HG02763 (cell line): ENCODE measurements at regions not wholly inside any gene's neighbourhood (a gene's known extent, or its start where the extent isn't known, plus 50 kb on each side); places are given as distances from the start of the nearest gene placed in this dataset.

ENCODE experiments used
- ATAC-seq: cut with Tn5 transposase; IDR thresholded peaks from one replicate; pipeline ENCODE4 v1.9.1; 2021; ENCODE audit warnings: mild to moderate bottlenecking, moderate library complexity; ENCODE audit not compliant: unreplicated experiment

DNA sequence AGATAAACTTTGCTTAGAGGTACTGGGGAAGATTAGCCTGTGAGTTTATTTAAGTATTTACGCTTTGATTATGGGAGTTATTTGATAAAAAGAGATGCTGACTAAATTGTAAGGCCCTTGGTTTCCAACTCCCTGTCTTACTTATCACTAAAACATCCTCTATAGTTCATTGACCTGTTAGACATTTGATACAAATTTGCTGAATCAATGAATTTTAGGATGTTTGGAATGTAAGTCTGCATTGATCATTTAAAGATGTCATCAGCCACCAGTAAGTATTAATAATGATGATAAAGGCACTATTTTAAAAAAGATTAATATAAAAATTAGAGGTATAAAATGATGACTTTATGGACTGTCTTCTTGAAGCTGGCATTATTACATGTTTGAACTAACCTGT is 340.6 kb downstream of the SPRY1 start:
- ATAC-seq = no peak

DNA sequence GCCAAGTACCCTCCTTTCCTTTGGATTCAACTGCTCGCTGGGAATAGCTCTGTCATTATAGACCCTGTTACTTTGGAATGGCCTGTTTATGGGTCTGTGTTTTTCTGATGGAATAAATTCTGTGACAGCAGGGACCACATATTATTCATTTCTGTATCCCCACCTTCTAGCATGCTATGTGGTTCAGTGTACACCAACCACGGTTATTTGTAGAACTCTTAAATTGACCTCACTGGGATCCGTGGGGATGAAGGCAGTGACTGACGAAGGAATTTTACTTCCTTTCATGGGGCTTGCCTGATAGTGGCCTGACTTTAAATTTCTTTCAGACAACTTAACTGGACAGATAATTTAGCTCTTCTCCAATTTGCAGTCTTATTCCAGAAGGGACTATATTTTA is 343.2 kb downstream of the SPRY1 start:
- no peak for ATAC-seq

DNA sequence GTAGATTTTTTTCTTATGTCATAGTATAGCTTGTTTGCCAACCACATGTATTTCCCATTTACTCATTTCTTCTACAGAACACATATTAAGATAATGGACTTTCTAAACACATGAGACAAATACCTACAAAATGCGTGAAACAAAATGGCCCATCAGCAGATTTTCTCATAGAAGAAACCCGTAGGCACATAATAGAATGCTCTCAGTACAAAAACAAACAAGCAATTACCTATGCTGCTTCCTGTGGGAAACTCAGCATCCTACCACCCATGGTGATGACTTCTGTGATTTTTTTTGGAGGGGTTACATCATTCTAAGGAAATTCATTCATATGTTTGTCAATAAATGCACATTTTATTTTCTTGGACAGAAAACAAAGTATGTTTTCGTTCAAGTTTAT is 343.6 kb downstream of the SPRY1 start:
- ATAC-seq = no peak

DNA sequence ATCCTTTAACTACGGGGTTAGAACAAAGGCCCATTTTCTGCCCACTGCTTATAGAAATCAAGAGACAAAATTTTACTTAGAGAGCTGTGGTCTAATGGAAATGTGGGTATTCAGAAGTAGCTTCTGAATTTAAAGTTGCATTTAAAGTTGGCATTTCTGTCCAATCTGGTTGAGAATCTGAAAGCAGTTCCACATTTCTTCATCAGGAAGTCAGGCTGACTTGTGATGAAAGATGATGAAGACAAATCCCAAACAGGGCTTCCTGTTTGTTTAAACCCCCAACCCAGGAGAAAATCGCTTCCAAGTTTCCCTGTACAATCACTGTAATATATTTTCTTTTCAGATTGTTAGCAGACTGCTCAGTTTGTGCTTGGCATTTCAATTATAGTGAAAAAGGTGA is 345.3 kb downstream of the SPRY1 start:
- ATAC-seq = no peak

DNA sequence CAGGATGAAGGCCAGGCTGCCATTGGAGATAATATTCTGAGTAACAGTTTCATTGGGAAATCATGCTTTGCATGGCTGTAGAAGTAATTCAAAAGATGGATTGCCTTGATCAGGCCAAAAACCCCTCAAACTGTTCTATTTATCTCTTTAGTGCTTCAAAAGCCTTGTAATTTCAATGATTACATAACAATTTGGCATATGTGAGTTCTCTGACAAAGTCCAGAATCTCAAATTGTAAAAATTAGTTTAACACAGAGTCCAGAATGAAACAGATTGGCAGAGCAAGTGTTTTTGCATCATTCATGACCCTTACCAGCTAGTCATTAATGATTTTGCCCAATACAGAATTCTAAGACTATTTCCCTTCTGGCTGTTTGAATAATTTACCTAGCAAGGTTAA is 347.3 kb downstream of the SPRY1 start:
- no peak for ATAC-seq

DNA sequence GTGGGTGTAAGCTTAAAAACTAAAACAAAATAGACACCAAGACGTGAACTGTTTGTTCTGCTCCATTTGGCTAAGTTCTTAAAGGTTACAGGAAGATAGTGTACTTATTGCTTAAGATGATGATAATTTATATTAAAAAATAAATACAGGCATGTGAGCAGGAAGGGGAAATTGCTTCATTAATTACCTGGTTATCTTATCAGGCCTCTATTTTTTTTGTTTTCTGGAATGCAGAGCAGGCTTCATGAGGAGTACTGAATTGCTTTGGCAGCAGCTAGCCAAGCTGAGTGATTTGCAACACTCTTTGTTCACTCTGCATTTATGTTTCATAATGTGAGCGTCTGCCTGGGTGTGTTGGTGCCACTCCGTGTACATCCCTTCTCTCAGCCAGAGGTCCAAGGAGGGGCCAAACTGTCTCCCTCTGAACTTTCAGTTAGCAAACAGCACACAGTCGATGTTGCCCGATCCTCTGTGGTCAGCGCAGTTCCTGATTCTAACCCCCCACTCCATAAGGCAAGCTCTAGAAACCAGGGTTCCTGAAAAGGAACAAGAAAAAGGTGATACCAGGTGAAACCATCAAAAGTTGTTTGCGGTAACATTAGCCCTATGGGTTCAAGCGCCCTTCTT is 348.2 kb downstream of the SPRY1 start:
- ATAC-seq = no peak

DNA sequence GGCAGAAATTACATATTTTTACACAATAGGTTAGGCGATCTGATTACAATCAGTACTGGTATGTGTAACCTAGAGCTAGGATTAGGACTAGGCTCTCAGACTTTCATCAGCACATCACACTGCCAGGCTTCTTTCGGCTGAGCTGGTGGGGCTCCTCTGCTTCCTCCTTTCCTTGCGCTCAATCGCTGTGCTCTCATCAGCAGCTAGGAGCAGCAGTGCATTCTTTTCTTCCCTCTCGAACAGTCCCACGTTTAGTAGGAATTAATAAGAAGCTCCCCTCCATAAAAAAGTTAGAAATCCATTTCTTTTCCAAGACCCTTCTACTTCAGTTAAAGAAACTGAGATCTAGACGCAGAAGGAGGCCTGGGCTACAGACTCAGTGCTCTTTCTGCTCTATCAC is 350.4 kb downstream of the SPRY1 start:
- no peak for ATAC-seq

DNA sequence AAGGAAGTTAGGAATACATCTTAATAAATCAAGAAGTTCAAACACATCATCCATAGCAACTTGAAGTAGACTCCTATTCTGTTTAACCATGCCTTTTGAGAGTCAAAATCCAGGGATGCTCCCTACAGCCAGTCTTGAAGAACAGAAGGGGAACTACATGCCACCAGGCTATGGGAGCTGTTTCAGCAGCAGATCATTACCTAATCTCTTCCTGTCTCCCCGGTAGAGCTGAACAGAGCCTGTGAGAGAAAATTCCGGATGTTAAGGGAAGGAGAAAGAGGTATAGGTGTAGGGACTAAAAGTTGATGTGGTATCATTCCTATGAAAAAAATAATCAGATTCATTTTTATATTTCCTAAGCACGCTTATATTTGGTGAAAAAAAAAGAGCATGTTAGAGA is 352.2 kb downstream of the SPRY1 start:
- no peak for ATAC-seq

DNA sequence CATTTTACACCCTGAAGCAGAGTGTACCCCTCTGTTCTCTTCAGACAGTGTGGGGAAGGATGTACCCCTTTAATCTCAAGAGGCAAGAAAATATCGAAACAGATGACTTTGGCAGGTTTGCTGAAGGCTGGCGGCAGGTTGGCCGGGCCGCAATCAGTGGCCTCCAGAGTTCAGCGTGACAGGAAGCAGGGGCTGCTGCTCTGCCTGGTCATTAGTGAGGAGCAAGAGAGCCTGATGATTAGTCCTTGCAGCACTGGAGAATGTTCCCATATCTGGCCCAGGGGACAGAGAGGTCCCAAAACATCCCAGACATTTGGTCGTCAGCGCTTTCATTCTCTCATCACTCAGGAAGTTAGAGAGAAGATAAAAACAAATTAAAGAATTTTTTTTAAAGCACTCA is 352.8 kb downstream of the SPRY1 start:
- ATAC-seq = no peak

DNA sequence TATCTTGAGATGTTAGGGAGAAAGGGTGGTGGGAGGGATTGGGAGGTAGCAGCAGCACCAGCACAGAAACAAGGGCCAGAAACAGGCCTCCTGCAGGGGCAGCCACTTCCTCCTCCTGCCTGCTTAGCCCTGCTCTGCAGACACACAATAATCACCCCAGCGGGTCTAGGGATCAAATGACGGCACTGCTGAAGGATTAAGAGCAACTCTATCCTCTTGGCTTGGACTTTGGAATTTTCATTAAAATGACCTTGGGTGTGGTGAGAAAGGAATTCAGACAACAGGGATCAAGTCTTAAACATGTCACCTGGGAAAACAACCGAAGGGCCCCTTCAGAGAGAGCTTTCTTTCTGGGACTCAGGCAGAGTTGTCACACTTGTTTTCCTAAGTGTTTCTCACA is 353.4 kb downstream of the SPRY1 start:
- ATAC-seq = no peak

DNA sequence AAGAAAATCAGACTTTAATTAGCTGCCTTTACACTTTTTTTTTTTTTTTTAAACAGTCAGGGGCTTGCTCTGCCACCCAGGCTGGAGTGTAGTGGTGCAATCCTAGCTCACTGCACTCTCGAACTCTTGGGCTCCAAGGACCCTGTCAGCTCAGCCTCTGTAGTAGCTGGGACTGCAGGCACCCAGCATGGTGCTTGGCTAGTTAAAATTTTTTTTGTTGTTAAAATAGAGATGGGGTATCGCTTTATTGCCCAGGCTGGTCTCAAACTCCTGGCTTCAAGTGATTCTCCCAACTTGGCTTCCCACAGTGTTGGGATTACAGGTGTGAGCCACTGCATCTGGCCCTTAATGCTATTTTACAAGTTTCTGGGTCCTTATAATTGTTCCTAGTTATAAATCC is 359.1 kb downstream of the SPRY1 start:
- no peak for ATAC-seq

DNA sequence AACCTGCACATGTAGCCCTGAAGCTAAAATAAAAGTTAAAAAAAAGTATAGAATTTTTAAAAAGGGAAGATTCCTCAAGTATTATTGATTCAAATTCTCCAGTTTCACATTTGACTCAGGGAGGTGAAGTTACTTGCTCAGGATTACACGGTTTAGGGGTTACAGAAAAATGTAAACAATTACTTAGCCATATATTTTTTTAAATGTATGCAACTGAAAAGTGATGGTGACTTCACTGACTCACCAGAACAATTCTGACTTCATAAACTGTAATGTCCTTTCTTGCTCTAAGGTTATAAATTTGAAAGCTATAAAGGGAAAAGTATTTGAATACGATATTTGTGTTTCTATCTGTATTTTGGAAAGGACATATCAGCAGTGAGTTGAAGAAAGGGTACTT is 371.2 kb downstream of the SPRY1 start:
- no peak for ATAC-seq

DNA sequence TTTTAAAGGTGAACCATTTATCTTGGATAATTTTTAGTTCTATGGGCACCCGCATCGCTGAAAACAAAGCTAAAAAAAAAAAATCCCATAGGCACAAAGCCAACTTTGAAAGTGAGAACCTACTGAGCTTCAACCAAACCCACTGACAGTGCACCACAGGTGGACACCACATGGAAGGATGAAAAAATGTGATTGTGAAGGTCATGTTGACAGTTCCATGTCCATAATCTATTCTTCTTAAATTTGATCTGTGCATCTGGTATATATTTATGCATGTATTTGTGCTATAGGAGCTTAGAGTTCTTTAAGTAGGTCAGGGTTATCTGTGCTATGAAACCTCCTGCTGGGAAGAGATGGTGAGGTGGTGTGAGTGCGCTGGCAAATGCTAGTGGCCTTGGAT is 374.3 kb downstream of the SPRY1 start:
- no peak for ATAC-seq

DNA sequence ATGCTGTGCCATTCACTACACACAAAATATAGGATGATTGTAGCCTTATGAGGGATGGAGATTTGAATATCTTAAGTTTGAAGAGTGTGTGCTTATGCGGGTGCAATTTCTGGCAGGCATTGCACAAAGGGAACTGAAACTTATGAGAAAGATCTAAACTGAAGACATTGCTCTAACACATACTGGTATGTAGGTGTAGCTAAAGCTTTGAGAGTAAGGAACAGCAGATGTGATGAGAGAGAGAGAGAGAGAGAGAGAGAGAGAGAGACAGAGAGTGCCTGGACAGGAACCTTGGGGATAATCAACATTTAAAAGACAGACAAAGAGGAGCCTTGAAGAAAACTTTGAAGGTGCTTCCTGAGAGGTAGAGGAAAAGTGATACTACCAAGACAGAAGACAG is 379.7 kb downstream of the SPRY1 start:
- peak; percentile 100 for ATAC-seq

DNA sequence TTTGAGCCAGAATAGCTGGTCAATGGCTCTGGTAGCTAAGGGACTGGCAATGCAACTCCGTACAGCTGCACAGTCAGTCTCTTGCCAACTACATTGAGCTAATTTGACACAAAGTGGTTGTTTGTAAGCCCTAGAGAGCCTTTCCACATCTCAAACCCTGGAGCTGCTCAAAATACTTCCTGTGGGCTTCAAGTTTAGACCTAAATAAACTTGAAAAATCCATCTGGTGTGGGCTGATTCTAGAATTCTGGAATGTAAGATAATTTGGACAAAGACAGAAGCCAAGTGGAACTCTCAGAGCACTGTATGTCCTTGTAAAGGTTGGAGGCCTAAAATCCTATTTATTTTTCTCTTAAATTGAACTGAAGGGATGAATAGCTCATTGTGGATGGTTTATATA is 380.8 kb downstream of the SPRY1 start:
- ATAC-seq = no peak

DNA sequence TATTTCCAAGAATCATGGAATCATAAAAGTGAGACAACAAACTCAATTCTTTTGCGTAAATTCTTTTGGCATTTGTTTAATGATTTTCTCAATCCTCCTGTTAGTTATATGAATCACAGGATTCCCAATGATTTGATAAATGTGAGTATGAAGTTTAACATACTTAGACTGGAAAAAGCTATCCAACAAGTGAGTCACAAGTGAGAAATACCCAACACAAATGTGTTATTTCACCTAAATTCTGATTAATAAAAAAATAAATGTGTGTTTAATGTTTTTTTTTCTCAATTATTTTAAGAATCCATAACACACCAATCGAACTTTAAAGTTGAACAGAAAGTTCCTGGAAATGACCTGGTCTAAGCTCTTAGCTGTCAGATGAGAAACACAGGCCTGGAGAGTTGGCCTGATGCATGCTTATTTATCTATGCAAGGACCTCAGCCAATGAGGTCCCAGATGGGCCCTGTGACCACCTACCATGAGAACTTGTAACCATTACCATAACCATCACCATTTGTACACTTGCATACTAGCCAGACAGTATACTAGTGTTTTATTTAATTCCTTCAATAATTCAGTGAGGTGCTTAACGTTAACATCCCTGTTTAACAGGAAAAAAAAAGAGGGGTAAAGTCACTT is 386.7 kb downstream of the SPRY1 start:
- no peak for ATAC-seq

DNA sequence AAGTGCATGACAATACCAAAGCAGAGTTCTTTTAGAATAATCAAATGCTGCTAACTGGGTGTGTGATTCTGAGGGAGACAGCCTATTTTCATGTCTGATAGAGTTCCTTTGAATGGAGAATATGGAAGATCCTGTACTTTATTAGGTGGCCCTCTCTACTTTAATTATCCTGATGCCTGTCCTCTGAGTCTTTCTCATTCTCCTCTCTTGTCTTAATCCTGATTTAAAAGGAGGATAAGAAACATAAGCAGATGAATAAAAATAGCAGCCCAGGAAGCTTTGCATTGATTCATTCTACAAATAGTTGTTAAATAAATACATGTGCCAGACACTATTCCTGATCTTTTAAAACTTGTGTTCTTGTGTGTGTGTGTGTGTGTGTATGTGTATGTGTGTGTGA is 387.3 kb downstream of the SPRY1 start:
- no peak for ATAC-seq

DNA sequence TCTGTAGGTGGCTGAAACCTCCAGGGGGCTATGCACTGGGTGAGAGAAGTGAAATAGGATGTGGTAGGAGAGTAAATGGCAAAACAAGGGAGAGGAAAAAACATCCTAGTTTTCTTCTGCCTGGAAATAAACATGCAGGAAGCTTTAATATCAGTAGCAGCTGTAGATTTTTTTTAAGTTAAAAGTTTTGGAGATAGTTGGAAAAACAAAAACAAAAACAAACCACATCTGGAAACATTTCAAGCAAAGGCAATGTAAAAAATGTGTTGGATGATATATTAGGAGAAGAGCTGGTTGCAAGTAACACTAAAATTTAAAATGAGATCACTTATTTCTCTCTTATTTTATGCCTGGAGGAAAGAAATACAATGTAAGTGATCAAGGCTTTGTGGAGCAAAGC is 388.0 kb downstream of the SPRY1 start:
- no peak for ATAC-seq

DNA sequence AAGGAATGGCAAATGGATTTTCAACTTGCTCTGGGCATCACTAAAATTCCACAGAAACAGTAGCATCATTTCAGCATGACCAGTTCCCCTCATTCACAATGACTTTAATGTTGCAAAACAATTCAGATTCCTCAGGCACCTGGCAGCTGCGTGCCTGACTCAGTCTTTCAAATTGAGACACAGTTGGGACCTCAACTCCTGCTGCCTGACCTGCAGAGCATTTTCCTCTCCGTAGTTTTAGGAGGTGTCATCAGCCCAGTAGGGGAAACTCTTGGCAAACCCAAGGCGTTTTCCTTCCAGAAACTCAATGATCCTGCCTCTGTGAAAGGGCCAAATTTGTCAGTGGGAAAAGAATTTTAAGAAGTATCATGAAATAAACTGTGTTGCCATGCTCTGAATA is 388.9 kb downstream of the SPRY1 start:
- ATAC-seq = no peak

DNA sequence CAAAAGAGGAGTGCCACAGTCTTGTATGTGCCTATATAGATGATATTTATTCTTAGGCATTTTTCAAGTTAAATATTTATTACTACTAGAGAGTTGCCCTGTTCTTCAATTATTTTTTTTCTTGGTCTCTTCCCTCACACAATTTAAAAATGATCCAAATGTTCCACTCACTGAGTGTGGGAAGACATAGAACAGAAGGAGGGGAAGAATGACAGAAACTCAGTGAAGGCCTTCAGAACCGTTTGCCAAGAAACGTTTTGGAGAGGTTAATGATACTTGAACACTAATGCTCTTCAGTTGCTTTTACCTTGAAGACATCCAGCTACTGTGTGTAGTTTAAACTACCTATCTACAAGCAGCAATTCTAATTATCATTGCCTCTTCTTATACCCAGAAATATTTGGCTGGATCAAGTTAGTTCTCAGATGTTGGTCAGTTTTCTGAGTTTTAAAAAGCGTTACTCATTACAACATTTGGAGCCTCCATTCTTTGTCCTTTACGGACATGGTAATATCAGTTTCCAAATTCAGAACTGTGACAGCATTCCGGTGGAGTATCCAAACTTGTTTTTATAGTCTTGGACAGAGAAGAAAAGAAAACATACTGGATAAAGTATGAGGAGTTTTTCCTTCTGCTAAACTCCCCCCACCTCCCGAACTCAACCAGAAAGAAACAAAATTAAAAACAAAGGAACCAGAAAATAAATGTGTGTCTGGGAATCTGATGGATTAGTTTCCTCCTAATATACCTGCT is 389.7 kb downstream of the SPRY1 start:
- ATAC-seq = no peak

DNA sequence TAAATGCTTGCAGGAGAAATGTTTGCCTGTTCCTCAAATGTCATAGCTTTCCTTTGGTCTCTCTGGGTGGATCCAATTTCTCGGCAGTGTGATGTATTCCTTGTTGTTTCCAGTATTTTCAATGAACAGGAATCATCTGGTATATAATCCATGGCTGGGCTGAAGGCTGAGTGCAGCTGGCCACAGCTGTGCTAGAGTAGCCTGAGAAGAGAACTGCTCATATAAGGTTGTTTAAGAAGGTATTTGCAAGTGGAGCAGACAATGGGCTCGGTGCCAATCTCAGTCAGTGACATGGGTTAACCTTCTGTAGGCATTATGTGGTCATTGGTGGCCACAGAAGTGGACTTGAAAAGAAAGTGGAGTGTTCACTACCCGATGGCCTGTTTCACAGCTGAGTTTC is 390.3 kb downstream of the SPRY1 start:
- ATAC-seq = no peak

DNA sequence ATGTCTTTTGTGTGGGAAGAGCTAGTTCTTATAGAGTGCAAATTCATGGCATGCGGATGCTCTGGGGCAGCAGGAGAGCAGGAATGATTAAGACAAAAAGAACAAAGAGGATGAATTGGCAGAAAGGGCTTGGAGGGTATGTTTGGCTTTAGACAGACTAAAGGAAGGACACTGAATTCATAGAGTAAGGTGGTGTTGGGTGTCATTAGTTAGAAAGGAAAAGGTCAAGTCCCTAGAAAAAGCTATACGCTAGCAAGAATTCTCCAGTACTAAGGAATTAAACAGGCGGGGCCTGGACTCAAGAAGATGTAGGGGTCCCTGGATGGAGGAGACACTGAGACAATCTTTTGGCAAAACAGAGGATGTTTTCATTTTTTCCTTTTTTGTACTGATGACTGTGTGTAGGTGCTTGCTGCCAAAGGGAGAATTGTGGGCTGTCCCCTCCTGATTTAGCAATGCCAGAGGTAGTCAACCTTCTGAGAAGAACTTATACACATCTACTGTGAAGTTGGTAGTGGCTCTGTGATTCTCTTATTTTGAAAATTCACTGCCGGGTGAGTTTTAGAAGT is 391.0 kb downstream of the SPRY1 start:
- ATAC-seq = no peak
